Left lung (tissue), 4 donors: ENCODE measurements at regions not wholly inside any gene's neighbourhood (a gene's known extent, or its start where the extent isn't known, plus 50 kb on each side); places are given as distances from the start of the nearest gene placed in this dataset.

Source experiments
- ATAC-seq: fragments of 200-7000 bp; cut with Tn5 transposase; one replicate; pipeline ENCODE4 v1.9.1; 2020; ENCODE audit warnings: moderate library complexity
- DNase-seq, 4 donors: peaks; one replicate each; pipeline ENCODE4 v3.0.0-alpha.2; 2013 to 2020
- H3K27ac ChIP-seq, 2 donors: fragments of 200-600 bp; sonication (generic) in 1 of 2; one replicate each; pipeline versions ENCODE4 v1.5.0 to v1.8.0; 2020 to 2021
- H3K27me3 ChIP-seq, 2 donors: fragments of 200-600 bp; sonication (generic) in 1 of 2; one replicate each; pipeline versions ENCODE4 v1.5.0 to v1.8.0; 2020 to 2021
- H3K36me3 ChIP-seq, 2 donors: fragments of 200-600 bp; sonication (generic) in 1 of 2; one replicate each; pipeline versions ENCODE4 v1.5.0 to v1.8.0; 2020 to 2021
- H3K4me1 ChIP-seq, 2 donors: fragments of 200-600 bp; one replicate each; pipeline ENCODE4 v1.8.0; 2021
- H3K4me3 ChIP-seq, 2 donors: fragments of 200-600 bp; sonication (generic) in 1 of 2; one replicate each; pipeline versions ENCODE4 v1.5.0 to v1.8.0; 2020 to 2021; ENCODE audit warnings: mild to moderate bottlenecking in 1 of 2
- H3K9me3 ChIP-seq, 2 donors: fragments of 200-600 bp; sonication (generic) in 1 of 2; one replicate each; pipeline versions ENCODE4 v1.5.0 to v1.8.0; 2020 to 2021
- intact Hi-C, 2 donors: fragments of 100-400 bp; cut with DNase I; formaldehyde crosslinking; loops; one replicate each; pipeline versions ENCODE4 v1.11.2 to v1.14.2; 2022
- TF ChIP-seq, protein P1 (sequence below), 2 donors: fragments of 200-600 bp; sonication (generic) in 1 of 2; IDR thresholded peaks; one replicate each; pipeline versions ENCODE4 v1.5.0 to v1.8.0; 2021; ENCODE audit warnings: antibody characterized with exemption in 2 of 2
- donor health status: DM: no; HTN: yes; CAD: no.
- donor health status: DM: no; HTN: no; CAD: no.

DNA sequence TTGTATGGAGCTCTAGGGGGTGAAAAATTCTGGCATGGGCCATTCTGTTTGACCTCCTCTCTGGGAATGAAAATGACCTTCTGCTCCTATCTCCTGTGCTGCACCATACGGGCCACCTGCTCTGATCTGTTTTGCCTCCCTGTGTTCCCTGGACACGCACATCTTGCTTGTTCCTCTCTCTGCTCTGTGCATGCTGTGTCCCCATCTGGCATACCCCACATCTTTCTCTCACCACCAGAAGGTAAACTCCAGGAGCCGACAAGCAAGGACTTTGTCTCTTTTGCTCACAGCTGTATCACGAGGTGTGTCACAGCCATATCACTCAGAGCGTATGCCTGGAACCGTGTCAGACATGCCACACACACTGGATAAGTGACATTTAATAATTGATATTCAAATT lies 208.4 kb upstream of the DTNBP1 start:
- Histone ChIP-seq H3K4me3 (no peak overlapping the region), H3K4me1 (peaks cover 0 to 33% of the 10 kb centered on the region in 2 donors), H3K36me3 (no peaks in the 10 kb centered on the region), H3K9me3 (no peaks in the 10 kb centered on the region), H3K27ac (no peak overlapping the region), H3K27me3 (no peaks in the 10 kb centered on the region)
- TF ChIP-seq, protein P1, sequence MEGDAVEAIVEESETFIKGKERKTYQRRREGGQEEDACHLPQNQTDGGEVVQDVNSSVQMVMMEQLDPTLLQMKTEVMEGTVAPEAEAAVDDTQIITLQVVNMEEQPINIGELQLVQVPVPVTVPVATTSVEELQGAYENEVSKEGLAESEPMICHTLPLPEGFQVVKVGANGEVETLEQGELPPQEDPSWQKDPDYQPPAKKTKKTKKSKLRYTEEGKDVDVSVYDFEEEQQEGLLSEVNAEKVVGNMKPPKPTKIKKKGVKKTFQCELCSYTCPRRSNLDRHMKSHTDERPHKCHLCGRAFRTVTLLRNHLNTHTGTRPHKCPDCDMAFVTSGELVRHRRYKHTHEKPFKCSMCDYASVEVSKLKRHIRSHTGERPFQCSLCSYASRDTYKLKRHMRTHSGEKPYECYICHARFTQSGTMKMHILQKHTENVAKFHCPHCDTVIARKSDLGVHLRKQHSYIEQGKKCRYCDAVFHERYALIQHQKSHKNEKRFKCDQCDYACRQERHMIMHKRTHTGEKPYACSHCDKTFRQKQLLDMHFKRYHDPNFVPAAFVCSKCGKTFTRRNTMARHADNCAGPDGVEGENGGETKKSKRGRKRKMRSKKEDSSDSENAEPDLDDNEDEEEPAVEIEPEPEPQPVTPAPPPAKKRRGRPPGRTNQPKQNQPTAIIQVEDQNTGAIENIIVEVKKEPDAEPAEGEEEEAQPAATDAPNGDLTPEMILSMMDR (IDR thresholded peaks at IDR 0.05), result no peak
- intact Hi-C loops, result no loop called here
- ATAC-seq (no peak), DNase-seq (no peak)

DNA sequence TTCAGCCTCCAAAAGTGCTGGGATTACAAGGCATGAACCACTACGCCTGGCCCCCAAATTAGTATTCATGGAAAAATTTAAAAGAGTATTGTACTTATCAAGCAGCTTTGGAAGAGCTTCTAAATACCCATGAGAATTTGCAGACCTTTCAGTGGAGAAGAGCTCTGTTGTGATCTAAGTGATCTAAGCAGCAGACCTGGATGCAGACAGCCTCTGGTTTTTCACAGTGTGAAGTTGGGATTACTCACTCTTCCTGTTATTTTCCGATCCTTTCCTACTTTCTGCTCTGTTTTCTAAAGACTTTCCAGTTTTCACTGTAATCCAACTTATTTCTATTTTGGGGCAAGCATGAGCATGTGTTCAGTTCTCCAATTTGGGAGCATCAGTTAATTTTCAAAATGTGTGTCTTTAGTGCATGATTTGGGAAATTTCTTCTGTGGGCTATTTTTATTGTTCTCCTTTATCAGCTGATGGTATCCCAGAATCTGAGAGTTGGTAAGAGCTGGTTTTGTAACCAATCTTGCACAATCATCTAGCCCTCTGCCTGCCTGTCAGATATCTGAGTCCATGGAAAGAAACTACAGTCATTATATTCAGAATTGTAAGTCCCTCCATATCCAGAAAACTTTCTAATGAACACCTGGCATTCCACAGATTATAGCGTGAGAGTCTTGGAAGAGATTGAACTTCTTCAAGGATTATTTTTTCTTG lies 207.7 kb upstream of the DTNBP1 start:
- Histone ChIP-seq H3K4me1 (peaks cover 0 to 28% of the 10 kb centered on the region in 2 donors), H3K9me3 (no peaks in the 10 kb centered on the region), H3K4me3 (no peak overlapping the region), H3K27me3 (no peaks in the 10 kb centered on the region), H3K27ac (no peak overlapping the region), H3K36me3 (no peaks in the 10 kb centered on the region)
- ATAC-seq (peak; percentile 44), DNase-seq (no peak)
- intact Hi-C loops, result no loop called here
- TF ChIP-seq, protein P1 (IDR thresholded peaks at IDR 0.05), result no peak

DNA sequence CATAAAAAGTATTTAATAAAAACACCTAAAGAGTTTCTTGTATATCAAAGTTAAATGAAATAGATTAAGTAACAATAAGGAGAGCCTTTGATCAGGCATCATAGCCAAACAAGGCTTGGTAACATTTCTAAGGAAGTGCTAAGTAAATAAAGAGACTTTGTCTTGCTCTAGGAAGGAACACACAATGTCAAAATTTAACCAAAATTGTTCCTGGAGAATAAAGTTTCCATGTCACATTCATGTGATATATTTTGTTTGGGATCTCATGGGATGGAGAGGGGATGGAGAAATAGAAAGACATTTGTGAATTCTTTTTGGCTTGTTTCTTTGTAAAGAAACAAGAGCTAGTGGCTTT lies 201.9 kb upstream of the DTNBP1 start:
- Histone ChIP-seq H3K4me1 (peaks cover 0 to 2% of the 10 kb centered on the region in 2 donors), H3K36me3 (no peaks in the 10 kb centered on the region), H3K27ac (no peak overlapping the region), H3K9me3 (no peaks in the 10 kb centered on the region), H3K27me3 (no peaks in the 10 kb centered on the region), H3K4me3 (no peak overlapping the region)
- ATAC-seq (no peak), DNase-seq (no peak)
- TF ChIP-seq, protein P1 (IDR thresholded peaks at IDR 0.05), result no peak
- intact Hi-C loops, result no loop called here

DNA sequence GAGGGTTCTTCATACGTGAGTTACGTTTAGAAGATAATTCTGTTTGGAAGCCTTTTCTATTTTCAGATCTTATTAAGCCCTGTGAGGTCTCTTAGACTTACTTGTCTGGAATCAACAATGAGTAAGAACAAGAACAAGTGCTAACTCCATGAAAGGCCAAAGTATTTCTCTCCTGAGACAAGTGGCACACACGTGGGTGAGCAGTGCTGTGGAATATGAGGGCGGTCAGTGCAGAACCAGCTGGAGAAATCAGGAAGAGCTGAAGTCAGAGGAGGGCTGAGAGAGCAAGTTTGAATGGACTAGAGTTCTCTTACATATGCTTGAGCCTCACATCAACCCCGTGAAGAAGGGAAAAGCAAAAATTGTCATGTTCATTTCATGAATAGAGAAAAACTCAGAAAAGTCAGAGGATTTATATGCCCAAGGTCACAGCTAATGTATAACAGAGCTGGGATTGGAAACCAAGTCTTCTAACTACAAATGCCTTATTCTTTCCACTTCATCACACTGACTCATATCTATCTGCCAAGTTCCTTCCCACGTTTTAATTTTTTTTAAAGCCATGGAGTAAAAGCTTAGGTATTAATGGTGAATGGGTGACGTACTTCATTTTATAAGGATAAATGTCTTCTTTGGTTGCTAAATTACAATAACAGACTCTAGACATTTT lies 201.3 kb upstream of the DTNBP1 start:
- no peak for DNase-seq

DNA sequence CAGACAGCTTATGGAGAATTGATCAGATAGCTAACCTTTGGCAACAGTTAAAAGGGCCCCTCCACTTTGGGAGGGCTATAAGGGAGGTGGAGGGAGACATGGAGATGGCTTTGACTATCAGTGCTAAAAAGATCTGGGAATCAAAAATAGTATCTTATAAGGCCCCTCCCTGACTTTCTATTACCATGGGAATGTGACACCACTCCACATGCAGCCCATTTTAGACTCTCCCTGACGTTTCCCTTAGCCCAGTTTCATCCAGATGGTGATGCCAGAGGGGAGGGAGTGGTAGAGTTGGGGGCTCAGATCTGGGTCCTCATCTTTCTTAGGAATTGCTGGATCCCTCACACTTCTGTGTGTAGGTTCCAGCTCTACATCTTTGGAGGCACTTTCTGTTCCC lies 200.0 kb upstream of the DTNBP1 start:
- no peak overlapping the region for H3K27ac ChIP-seq
- intact Hi-C loops, result no loop called here
- DNase-seq, result no peak
- H3K27me3 ChIP-seq, result no peaks in the 10 kb centered on the region
- H3K9me3 ChIP-seq, result no peaks in the 10 kb centered on the region
- no peak for ATAC-seq
- H3K4me3 ChIP-seq, result no peak overlapping the region
- H3K36me3 ChIP-seq, result no peaks in the 10 kb centered on the region
- TF ChIP-seq, protein P1 (IDR thresholded peaks at IDR 0.05), result no peak
- H3K4me1 ChIP-seq, result no peaks in the 10 kb centered on the region

More for the DNA sequence above, 201.3 kb upstream of the DTNBP1 start:
- Histone ChIP-seq H3K36me3 (no peaks in the 10 kb centered on the region), H3K27ac (no peak overlapping the region), H3K9me3 (no peaks in the 10 kb centered on the region), H3K4me1 (no peaks in the 10 kb centered on the region), H3K27me3 (no peaks in the 10 kb centered on the region), H3K4me3 (no peak overlapping the region)
- intact Hi-C loops, result no loop called here
- peak; percentile 42 for ATAC-seq
- TF ChIP-seq, protein P1 (IDR thresholded peaks at IDR 0.05), result no peak
